ENCODE measurements at regions not wholly inside any gene's neighbourhood (a gene's known extent, or its start where the extent isn't known, plus 50 kb on each side); places are given as distances from the start of the nearest gene placed in this dataset.

- no peak for DNase-seq
Observed at GRCh38 chr6:53413326-53413725, 64.6 kb upstream of the ELOVL5 start.

DNA sequence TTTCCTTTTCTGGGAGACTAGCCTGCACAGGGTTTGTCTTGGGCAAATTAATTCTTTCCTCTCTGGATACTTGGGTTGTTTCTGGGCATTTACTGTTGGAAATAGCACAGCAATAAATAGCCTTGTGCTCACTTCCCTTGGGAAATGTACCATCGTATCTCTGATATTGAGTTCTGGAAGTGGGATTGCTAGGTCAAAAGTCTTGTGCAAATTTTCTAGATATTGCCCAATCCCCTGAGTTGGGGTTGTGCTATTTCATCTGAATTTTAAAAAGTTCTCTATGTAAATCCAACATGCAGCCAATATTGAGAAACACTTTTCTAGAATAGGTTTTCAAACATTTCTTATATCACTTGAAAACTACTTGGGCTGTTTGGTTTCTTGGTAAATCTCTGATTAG lies 64.0 kb upstream of the ELOVL5 start:
- DNase-seq: no peak

DNA sequence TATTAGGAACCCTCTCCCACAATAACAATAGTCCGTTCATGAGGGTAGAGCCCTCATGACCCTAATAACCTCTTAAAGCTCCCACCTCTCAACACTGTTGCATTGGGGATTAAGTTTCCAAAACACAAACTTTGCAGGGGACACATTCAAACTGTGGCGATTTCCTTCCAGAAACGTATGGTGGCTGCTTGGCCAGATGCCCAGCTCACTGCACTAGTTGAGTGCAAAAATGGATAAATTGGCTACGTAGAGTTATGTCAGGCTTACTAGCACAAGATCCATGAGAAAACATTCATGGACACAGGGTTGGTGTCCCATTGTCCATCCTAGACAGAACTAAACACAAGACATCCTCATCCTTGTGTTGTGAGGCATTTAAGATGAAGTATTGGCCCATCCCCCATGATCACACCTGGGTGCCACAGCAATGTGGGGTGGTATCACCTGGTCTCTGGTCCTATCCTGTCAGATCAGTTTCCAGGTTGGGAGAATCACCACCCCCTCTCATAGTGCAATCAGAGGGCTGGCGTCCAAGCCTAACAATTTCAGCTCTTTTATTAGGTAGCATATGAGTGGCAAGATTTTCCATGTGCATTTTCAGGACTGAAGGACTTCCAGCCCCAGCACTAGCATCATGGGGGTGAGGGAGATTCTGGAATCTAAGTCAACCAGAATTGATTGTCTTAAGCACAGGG lies 63.4 kb upstream of the ELOVL5 start:
- no peak for DNase-seq

GRCh38 chr6:53411451-53411850 lies 62.7 kb upstream of the ELOVL5 start:
- DNase-seq: no peak

- DNase-seq: peak; percentile 75
Observed at GRCh38 chr6:53410508-53411258, 61.9 kb upstream of the ELOVL5 start.

DNA sequence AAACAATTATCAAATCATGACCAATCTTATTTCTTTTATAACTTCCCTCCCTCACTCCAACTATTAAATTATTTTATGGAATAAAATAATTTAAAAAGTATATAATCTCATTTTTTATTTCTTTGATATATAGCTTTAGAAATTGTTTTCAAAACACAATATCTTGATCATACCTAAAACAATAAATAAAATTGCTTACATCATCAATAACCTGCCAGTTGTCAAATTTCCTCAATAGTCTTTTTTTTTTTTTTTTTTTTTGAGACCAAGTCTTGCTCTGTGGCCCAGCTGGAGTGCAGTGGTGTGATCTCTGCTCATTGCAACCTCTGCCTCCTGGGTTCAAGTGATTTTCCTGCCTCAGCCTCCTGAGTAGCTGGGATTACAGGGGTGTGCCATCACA lies 60.1 kb upstream of the ELOVL5 start:
- DNase-seq: no peak

- DNase-seq: no peak
Observed at GRCh38 chr6:53399027-53399344, 50.2 kb upstream of the ELOVL5 start.

GRCh38 chr6:53398247-53399026 lies 49.7 kb upstream of the ELOVL5 start:
- DNase-seq: no peak
